Myocyte (in vitro differentiated cells): ENCODE measurements at regions not wholly inside any gene's neighbourhood (a gene's known extent, or its start where the extent isn't known, plus 50 kb on each side); places are given as distances from the start of the nearest gene placed in this dataset.
"Not testable (repeated sequence)": the region's sequence is repeated elsewhere in the genome, so short reads cannot be mapped to it uniquely, and the experiment has no call there.

ENCODE experiments used
- DNase-seq: peaks from one replicate; pipeline ENCODE4 v3.0.0-alpha.2; 2012; ENCODE audit warnings: low read depth

DNA sequence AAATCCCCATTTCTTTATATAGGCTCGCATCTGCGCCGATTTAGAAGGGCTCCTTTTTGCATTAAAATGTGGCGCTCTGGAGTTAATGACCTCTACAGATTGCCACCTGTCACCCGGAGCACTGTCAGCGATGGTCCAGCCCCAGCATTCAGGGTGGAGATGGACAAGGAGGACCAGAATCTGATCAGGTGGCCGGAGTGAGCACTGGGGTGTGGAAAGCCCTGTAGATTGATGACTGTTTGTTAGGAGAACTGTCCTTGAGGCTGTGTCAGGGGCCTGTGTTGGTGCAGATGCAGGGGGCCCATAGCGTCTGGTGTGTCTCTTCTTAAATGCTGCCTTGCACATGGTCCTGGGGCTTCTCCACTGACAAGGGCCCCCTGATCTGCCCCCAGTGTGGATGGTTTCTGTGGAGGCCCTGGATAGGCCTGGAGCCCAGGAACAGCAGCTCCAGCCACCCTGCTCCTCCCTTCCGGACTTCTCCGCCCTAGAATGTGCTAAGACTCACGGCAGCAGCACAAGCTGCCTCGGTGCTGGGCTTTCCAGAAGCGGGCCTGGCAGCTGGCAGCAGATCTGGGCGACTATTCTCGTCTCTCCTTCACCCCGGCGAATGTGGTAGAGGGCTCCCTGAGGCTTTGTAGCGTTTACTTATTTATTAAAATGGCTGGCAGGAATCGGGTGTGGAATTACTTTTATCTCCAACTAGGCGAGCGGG is 1333.3 kb downstream of the BRD1 start:
- DNase-seq, result no peak

DNA sequence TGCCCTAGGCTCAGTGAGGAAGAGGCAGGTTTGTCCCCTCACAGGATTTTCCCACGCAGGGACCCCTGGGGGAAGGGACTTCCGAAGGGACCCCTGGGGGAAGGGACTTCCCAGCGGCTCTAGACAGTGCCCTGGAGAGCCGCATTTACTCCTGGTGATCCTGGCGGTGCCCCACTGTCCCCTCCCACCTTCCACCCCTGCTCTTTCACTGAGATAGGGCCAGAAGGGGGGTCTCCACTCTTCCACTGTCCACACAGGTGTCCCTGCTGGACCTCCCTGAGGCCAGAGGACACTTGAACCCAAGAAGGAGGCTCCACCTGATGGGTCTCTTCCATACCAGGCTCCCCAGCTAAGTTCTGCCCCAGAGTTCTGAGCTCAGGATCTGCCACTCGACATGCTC is 1333.9 kb downstream of the BRD1 start:
- DNase-seq, result no peak

DNA sequence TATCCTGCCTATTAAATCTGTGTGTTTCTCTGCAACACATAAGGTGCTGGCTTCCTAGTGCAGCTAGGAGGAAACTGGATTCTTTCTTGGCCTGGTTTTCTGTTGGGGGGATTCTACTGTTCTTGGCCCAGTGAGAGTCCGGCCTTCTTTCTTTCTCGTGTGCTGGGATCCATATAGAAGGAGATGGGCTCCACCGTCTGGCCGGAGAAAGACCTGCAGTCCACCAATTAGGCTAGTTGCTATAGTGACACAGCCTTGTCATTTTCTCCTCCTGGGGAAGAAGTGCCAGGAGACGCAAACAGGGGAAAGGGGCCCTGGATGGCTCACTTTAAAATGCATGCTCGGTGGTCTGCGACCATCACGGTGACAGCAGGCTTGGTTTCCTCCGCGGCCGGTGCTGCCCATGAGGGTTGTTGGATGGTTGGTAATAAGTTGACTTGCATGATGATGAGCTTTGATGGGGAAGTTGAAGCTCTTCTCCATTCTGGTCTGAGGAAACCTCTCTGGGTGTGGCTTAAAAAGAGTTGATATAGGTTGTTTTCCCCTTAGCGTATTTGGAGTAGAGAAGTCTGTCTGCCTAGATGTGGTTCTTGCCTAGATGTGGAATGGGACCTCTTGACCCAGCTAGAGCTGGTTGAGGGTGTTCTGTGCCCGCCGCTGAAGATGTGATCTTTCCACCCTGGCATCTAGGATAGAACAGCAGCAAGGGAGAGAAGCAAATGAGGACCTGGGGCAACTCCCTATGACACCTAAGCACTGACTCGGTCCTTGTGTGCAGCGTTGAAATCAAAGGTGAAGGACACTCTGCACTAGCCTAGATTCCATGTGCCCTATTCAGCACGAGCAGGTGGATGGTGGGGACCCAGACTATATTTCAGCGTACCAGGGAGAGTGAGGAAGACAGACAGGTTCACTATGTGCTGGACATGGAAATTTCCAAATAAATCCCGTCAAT is 1335.0 kb downstream of the BRD1 start:
- DNase-seq, result peak; percentile 60

DNA sequence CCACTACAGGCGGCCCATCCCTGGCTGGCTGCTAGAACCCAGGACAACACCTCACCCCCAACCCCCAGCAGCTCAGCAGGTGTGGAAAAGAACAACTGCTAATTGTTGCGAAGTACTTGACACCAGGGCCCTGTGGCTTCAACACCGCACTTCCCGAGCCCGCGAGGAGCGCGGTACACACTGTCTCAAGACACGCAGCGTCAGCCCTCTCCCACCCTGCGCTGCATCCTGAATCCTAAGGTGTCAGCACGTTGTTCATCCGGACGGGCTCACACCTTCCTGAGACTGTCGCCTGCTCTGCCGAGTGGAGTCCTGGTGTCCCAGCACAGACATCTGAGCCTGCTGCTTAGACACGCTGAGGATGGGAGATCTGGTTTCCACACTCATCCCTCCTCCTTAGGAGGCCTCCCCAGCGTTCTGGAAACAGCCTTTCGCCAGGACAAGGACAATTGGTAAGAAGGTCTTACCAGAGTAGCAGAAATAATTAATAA is 1336.2 kb downstream of the BRD1 start:
- DNase-seq, result no peak

DNA sequence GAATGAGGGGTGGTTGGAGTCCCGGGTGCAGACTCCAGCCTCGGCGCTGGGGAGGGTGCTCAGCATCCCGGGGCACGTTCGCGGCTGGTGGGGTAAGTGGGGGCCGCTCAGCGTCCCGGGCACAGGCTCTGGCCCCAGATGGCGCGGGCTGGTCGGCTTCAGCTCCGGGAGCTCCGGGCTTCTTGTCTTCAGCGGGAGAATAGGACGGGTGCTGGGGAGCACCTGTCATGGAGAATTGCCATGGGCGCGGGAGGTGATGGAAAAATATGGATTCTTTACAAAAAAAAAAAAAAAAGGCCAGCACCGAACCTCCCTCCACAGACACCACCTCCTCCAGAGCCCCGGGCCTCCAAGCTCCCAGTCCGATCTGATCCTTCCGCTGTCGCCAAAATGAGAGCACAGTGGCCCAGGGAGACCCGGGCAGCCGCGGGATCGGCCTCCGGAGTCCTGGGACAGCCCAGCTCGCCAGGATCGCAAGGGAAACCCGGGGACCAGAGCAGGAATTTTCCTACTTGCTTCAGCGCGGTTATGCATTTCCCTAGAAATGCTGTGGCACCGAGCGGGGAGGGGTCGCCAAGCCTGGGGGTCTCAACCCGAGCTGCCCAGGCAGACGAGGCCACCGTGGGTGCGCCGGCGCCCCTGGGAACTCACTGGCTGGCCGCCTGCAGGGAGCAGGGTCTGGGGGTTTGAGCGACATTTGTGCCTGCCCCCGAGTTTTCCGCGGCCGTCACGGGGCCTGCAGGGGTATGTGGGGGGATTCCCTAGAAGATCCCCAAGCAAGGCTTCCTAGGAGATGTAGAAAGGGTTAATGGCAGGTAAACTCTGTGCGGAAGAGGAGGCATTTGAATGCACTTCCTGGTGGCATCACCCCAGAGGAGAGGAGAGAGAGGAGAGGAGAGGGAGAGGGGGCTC is 1336.9 kb downstream of the BRD1 start:
- no peak for DNase-seq

DNA sequence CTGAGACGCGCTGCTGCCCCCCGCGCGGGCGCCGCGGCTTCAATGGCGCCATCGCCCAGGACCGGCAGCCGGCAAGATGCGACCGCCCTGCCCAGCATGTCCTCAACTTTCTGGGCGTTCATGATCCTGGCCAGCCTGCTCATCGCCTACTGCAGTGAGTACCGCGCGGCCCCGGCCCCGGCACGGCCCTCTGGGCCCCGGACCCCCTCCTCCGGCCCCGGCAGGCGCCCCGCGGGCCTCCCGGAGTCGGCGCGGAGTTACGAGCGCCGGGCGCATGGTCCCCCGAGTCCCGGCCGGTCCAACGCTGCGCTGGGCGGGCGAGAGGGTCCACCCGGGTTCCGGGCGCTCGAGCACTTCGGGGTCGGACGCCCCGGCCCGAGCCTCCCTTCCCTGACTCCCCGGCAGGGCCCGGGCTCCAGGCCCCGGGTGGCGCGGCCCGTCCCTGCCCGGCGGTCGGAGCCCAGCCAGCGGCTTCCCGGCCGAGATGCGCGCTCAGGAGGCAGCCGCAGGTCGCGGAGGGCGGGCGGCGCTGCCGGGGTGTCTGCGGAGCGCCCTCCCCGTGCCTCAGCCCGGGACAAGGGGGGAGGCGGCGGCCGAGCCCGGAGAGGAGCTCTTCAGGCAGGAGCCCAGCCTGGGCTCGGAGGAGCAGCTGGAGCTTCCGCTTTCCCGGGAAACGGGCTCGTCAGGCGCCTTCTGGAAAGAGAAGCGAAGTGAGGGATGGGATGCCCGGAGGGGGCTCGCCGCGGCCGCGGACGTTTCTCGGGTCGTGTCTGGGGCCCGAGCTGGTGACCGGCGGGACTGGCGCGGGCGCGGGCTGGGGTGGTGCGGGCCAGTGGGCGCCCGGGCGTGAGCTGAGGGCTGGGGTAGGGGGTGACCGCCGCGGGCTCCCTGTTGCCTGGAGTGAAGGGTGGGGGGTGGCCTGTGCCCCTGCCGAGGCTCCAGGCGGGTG is 1337.8 kb downstream of the BRD1 start:
- no peak for DNase-seq

DNA sequence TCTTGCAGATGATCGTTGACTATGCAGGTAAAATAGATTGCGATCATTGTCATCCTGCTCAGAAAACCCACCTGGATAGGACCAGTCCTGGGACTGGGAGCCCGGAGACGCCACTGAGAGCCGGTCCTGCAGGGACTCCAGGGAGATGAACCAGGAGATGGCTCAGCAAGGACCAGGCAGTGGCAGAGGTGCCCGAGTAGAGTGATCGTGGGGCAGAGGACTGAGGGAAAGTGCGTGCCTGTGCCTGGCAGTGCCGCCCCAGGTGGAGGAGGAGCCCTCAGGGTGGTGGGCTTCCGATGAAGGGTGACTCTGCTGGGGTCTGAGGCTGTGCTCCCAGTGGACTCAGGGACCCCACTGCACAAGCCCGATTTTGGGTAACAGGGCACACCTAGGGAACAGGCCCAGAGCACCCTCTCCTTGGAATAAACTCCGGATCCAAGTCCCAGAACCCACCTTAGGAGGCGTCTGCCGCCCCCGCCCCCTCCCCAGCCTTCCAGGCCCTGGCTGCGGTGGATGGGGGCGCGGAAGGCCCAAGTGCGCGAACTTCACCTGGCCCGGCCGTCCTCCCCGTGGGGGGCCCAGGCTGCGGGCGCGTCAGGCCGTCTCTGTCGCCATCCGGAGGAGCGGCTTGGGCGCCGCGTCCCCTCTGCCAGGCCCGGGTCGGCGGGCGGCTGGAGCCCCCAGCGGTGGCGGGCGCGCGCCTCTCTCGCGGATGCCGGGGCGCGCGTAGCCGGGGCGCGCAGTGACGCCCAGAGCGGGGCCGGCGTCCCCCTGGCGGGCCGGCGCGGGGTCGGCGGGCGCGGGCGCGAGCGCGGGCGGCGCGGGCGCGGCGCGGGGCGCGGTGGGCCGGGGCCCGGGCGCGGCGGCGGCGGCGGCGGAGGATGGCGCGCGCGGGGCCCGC is 1338.8 kb downstream of the BRD1 start:
- DNase-seq, result no peak

DNA sequence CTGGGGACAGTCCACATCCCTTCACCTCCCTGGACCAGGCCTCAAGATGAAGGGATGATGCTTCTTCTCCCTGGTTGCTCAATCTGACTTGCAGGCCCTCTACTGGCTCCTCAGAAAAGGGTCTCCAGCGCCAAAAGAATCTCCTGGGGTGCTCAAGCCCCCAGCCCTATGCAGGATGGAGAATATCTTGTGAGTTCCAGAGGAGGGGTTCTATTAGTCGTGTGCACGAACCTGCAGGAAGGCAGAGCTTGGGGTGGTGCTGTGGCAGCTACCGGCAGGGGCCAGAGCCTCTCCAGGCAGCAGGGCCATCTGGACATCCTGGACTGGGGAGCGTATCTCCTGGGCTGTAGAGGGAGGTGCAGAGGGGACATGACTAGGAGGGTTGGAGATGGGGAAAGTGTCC is 1339.5 kb downstream of the BRD1 start:
- DNase-seq, result no peak

DNA sequence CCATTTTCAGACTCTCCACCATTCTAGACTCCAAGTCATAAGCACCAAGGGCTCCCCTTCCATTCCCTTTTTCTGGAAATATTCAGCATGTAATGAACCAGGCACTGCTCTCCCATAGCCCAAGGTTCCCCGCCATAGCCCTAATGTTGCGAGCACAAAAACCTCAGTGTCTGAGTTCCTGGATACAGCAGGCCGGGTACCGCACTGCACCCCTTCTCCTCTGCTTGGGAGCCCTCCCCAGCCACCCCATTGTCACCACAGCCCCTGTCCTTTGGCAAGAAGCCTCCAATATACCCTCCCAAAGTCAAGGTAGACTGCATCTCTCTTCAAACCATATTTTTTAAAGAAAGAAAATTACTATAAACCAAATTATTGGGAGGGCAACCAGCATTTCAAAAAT is 1341.1 kb downstream of the BRD1 start:
- no peak for DNase-seq

DNA sequence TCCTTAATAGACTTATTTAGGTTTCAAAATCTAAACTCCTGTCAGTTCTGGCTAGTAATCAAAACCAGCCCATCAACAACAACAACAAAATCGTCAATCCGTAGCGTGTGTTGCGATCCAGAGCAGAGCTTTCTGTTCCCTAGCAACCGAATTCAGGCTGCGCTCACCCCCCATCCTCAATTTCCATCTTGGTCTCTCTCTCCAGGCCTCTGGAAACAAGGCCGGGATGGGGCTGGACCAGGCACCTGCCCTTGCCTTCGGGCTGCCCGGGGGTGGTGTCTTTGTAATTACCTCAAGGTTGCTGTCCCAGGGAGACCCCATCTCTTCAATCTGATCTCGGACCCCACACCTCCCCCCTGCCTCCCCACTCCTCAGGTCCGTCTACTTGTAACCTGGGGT is 1341.5 kb downstream of the BRD1 start:
- no peak for DNase-seq

DNA sequence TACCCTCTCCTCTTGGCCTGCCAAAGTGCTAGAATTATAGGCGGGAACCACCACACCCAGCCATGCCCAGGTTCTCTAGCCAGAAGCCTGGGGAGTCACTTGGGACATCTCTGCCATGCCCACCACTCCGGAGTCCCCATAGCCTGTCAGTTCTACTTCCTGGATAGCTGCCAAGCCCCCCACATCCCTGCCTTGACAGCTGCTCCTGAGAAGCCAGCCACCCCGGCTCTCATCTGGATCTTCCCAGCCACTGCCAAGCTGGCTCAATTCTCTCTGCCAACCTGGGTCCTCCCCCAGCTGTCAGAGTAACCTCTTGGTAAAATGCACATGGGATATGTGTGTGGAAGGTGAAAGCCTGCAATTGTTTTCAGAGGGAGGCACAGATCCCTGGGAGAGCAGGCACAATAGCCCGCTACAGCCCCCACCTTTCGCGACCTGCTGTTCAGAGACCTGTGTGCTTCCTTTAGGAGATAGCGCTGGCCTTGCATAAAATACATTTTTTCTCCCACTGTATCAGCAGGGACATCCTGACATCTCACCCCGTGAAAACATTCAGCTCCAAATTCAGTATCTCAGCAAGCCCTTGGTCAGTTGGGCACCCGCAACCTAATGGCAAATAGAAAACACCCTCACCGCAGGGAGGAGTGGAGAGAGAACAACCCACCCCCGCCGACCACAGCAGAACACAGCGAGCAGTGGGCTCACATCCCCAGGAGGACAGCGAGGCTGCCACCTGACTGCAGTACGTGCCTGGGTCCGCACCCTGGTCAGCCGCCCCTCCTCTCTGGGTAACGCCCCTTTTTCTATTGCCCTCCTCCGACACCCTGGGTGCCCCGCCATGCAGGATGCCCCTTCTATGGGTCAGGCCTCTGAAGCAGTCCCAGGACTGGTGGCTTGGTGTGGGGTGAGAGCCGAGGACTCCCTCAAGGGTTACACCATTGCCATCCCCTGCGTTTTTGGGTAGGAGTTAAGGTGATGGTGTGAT is 1342.2 kb downstream of the BRD1 start:
- no peak for DNase-seq

DNA sequence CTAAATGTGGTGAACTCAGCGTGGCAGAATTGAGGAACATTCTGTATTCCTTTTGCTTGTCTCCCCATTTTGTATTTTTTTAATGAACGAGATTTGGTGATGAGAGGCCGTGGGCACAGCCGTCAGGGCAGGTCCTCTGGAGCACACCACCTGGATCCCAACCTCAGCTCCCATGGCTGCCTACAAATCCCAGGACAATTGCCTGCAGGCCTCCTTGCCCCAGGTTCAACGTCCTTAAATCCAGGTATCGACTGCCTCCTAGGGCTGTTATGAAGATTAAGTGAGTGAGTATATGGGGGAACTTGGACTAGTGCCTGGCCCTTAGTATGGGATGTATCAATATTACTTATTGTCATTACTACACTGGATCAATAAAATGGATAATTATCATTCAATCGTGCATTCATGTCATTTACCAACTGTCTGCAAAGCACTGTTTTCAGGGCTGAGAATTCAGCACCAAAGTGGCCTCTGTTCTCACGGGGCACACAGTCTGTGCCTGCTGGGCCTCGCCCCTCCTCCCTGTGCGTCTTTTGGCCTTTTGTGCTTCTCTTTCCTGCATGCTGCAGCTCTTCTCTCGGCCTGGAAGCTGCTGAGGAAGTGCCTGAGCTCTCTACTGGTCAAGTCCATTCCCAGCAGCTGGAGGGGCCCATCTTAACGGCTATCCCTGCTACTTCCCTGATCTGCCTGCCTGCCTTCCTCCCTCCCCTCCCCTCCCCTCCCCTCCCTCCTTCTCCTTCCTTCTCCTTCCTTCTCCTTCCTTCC is 1343.7 kb downstream of the BRD1 start:
- DNase-seq, result no peak

DNA sequence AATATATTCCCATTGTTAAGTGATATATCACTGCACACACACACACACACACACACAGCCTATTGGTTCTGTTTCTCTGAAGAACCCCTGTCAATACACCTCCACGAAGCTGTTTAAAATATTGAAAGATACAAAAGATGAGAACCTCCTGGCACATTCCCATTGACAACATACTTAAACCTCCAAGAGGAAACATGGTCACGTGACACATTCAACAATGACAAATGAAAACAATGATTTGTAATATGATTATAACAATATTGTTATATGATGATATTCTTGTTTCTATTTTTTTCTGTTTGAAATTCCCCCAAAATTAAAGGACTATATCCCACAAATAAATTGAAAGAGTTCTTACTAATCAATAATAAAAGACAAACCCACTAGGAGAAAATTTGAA is 1344.9 kb downstream of the BRD1 start:
- no peak for DNase-seq

DNA sequence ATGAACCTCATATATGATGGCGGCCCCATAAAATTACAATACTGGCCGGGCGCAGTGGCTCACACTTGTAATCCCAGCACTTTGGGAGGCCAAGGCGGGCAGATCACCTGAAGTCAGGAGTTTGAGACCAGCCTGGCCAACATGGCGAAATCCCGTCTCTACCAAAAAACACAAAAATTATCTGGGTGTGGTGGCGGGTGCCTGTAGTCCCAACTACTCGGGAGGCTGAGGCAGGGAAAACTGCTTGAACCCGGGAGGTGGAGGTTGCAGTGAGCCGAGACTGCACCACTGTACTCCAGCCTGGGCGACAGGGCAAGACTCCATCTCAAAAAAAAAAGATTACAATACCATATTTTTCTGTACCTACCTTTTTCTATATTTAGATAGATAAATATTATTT is 1345.5 kb downstream of the BRD1 start:
- DNase-seq, result not testable (repeated sequence)

DNA sequence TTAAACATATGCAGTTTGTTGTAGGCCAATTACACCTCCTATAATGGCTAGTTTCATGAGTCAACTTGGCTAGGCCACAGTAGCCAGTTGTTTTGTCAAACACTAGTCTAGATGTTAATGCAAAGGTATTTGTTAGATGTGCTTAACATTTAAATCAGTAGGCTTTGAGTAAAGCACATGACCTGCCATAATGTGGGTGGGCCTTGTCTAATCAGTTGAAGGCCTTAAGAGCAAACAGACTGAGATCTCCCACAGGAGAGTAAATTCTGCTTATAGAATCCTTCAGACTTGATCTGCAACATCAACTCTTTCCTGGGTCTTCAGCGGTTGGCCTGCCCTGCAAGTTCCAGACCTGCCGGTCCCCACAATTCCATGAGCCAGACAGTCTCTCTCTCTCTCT is 1345.9 kb downstream of the BRD1 start:
- DNase-seq, result no peak

DNA sequence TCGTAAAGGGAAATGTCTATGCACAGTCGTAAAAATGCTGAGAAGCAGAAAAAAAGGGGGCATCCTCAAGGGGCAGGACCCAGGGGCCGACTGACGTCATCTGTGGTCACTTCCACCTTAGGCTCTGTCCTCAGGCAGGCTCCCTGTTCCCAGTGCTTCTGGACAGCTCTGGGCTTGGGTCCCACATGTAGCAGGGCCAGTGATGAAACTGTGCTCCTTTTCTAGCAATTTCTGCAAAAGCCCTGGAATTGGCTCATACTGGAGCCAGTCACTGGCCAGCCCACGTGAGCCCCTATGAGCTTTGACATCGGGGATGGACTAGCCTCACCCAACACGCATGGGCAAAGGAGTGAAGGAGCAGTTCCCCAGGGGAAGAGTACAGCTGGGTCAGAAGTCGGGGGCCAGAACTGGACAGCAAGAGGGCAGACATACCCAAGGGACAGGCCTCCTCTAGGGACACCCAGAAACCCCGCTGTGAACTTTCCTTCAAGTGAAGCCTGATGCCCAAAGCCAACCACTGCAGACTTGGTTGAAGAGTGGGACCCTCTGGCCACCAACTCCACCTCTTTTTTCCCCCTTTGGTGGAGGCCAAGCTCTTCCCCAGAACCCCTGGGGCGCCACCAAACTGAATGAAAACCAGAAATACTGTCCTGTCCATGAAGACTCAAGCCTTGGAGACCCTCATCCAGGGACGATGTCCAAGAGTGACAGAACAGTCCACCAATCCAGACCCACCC is 1349.0 kb downstream of the BRD1 start:
- no peak for DNase-seq
